GM23338 (cell line): ENCODE measurements at regions not wholly inside any gene's neighbourhood (a gene's known extent, or its start where the extent isn't known, plus 50 kb on each side); places are given as distances from the start of the nearest gene placed in this dataset.
A peak's percentile ranks its signal among the peaks of the same experiment; 100 is the strongest.

ENCODE experiments used
- ATAC-seq: fragments of 200-7000 bp; cut with Tn5 transposase; 3 replicates; pipeline ENCODE4 v1.9.1; 2020
- DNase-seq: peaks from one replicate; pipeline ENCODE4 v3.0.0-alpha.2; 2015; ENCODE audit warnings: low spot score
- H2AFZ ChIP-seq: fragments of 200-600 bp; sonication (generic); 2 replicates; pipeline ENCODE4 v1.8.0; 2016; ENCODE audit warnings: antibody characterized with exemption, mild to moderate bottlenecking, moderate library complexity
- H3F3A ChIP-seq: fragments of 200-600 bp; sonication (generic); replicated peaks from 2 replicates; pipeline ENCODE4 v1.8.0; 2017; ENCODE audit warnings: antibody characterized with exemption, mixed run types, low read depth
- H3K27ac ChIP-seq: fragments of 200-600 bp; sonication (generic); 2 replicates; pipeline ENCODE4 v1.6.1; 2016; ENCODE audit warnings: low read depth
- H3K27me3 ChIP-seq: fragments of 200-600 bp; sonication (generic); 2 replicates; pipeline ENCODE4 v1.8.0; 2016; ENCODE audit warnings: mild to moderate bottlenecking, mixed run types, moderate library complexity; ENCODE audit not compliant: insufficient read depth
- H3K36me3 ChIP-seq: fragments of 200-600 bp; sonication (generic); 2 replicates; pipeline ENCODE4 v1.8.0; 2016; ENCODE audit warnings: mild to moderate bottlenecking; ENCODE audit not compliant: insufficient read depth
- H3K4me1 ChIP-seq: fragments of 200-600 bp; sonication (generic); 2 replicates; pipeline ENCODE4 v1.8.0; 2016; ENCODE audit warnings: mild to moderate bottlenecking, moderate library complexity; ENCODE audit not compliant: insufficient read depth
- H3K4me2 ChIP-seq: fragments of 200-600 bp; sonication (generic); 2 replicates; pipeline ENCODE4 v1.7.1; 2017; ENCODE audit warnings: mixed run types
- H3K4me3 ChIP-seq: fragments of 200-600 bp; sonication (generic); 2 replicates; pipeline ENCODE4 v1.6.1; 2016; ENCODE audit warnings: mixed run types
- H3K79me2 ChIP-seq: fragments of 200-600 bp; sonication (generic); replicated peaks from 2 replicates; pipeline ENCODE4 v1.8.0; 2017; ENCODE audit warnings: mild to moderate bottlenecking; ENCODE audit not compliant: insufficient read depth
- H3K9me2 ChIP-seq: fragments of 200-600 bp; sonication (generic); 2 replicates; pipeline ENCODE4 v1.8.0; 2017; ENCODE audit not compliant: insufficient read depth
- H4K20me1 ChIP-seq: fragments of 200-600 bp; sonication (generic); replicated peaks from 2 replicates; pipeline ENCODE4 v1.8.0; 2017; ENCODE audit warnings: mild to moderate bottlenecking; ENCODE audit not compliant: insufficient read depth
- H3K27ac Mint-ChIP-seq: 2 replicates; pipeline ENCODE4 v1.8.0; 2020; ENCODE audit warnings: inconsistent platforms, mild to moderate bottlenecking, moderate library complexity, mixed read lengths
- H3K27me3 Mint-ChIP-seq: 3 replicates; pipeline ENCODE4 v1.8.0; 2022; ENCODE audit warnings: low read depth, mild to moderate bottlenecking, moderate library complexity, mixed read lengths, inconsistent platforms; ENCODE audit not compliant: insufficient read depth, poor library complexity
- H3K36me3 Mint-ChIP-seq: 3 replicates; pipeline ENCODE4 v1.8.0; 2021; ENCODE audit warnings: low read depth, mild to moderate bottlenecking, inconsistent platforms, moderate library complexity, mixed read lengths
- H3K4me1 Mint-ChIP-seq: 3 replicates; pipeline ENCODE4 v1.8.0; 2020; ENCODE audit warnings: mild to moderate bottlenecking, inconsistent platforms, mixed read lengths
- H3K4me3 Mint-ChIP-seq: 3 replicates; pipeline ENCODE4 v1.8.0; 2021; ENCODE audit warnings: moderate library complexity, mild to moderate bottlenecking, inconsistent platforms, mixed read lengths
- H3K9me3 Mint-ChIP-seq: 3 replicates; pipeline ENCODE4 v1.8.0; 2020; ENCODE audit warnings: moderate library complexity, mild to moderate bottlenecking, inconsistent platforms, mixed read lengths
- EZH2 ChIP-seq: fragments of 200-600 bp; sonication (generic); IDR thresholded peaks from one replicate; pipeline ENCODE4 v1.8.0; 2017; ENCODE audit warnings: antibody characterized with exemption, mild to moderate bottlenecking, low read depth; ENCODE audit not compliant: unreplicated experiment
- EZH2phosphoT487 ChIP-seq: fragments of 200-600 bp; sonication (generic); IDR thresholded peaks from one replicate; pipeline ENCODE4 v1.8.1; 2018; ENCODE audit warnings: antibody characterized with exemption; ENCODE audit not compliant: unreplicated experiment
- JUNB ChIP-seq: IDR thresholded peaks from one replicate; pipeline ENCODE4 v1.6.1; 2016; ENCODE audit warnings: antibody characterized with exemption; ENCODE audit not compliant: unreplicated experiment
- NANOG ChIP-seq: IDR thresholded peaks from 2 replicates; pipeline ENCODE4 v1.6.1; 2016; ENCODE audit warnings: antibody characterized with exemption, borderline replicate concordance
- POLR2AphosphoS5 ChIP-seq: IDR thresholded peaks from 2 replicates; pipeline ENCODE4 v1.6.1; 2016; ENCODE audit warnings: antibody characterized with exemption, low read depth
- STAT1 ChIP-seq: IDR thresholded peaks from one replicate; pipeline ENCODE4 v1.6.1; 2016; ENCODE audit warnings: antibody characterized with exemption; ENCODE audit not compliant: unreplicated experiment
- TF ChIP-seq, protein P1 (sequence below): IDR thresholded peaks from 2 replicates; pipeline ENCODE4 v1.6.1; 2016; ENCODE audit warnings: antibody characterized with exemption
- TF ChIP-seq, protein P2 (sequence below), 2 experiments: fragments of 200-600 bp in 1 of 2; sonication (generic) in 1 of 2; conservative IDR thresholded peaks; 2 replicates each; pipeline versions ENCODE4 v1.5.1 to v1.6.1; 2016 to 2017; ENCODE audit warnings: antibody characterized with exemption in 2 of 2, low read depth in 2 of 2, mild to moderate bottlenecking in 2 of 2, moderate library complexity in 1 of 2
- TF ChIP-seq, protein P3 (sequence below): fragments of 250-450 bp; sonication (Bioruptor Pico); IDR thresholded peaks from 2 replicates; pipeline ENCODE4 v1.5.0; 2020; ENCODE audit warnings: mild to moderate bottlenecking, moderate library complexity

DNA sequence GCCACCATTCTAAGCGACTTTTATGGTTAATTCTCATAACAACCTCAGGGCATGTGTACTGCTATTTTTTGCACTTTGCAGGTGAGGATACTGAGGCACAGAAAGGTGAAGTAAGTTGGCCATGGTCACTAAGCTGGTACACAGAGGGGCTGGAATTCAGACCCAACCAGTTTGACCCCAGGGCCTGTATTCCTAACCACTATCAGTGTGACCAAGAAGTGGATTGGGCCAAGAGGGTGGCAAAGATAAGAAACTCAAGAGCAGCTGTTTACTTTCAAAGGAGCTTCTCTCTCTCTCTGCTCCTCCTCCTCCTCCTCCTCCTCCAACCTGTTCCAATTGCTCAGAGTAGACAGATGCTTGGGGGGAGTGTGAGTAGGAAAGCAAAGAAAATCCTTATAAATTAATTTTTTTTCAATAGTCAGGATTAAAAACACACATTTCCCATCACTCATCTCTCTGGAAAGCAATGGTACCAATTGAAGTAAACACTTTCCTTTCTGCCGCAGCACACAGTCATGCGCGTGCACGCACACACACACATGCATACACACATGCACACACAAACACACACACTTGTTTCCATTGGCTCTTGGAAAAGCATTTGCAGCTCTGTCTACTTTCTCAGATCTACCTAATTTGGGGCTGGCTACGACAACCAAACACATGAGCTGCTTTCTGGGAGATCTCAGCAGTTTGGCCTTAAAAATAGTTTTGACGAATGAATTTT, 736.7 kb upstream of the WWC1 start:
- Mint-ChIP-seq H3K4me3 (no peak overlapping the region), H3K27ac (no peak overlapping the region), H3K36me3 (peaks cover 8% of the 10 kb centered on the region; the same call in 2 of the 3 replicates), H3K27me3 (peaks cover 2% of the 10 kb centered on the region), H3K9me3 (peaks cover 12% of the 10 kb centered on the region; the same call in 2 of the 3 replicates), H3K4me1 (peaks cover 18% of the 10 kb centered on the region)
- Histone ChIP-seq H3K27ac (no peak overlapping the region), H3K4me3 (no peak overlapping the region), H3K4me2 (no peak overlapping the region), H3K9me2 (0 out of 2 replicates have a peak, but pooled peaks cover 3% of the 10 kb centered on the region), H3K4me1 (peaks cover 7% of the 10 kb centered on the region), H4K20me1 (no peaks in the 10 kb centered on the region), H3K27me3 (no peaks in the 10 kb centered on the region), H2AFZ (no peak overlapping the region), H3F3A (no peaks in the 10 kb centered on the region), H3K36me3 (no peaks in the 10 kb centered on the region), H3K79me2 (no peaks in the 10 kb centered on the region)
- TF ChIP-seq EZH2: no peak
- TF ChIP-seq POLR2AphosphoS5: no peak
- no peak for TF ChIP-seq EZH2phosphoT487
- TF ChIP-seq JUNB: no peak
- no peak for TF ChIP-seq STAT1
- TF ChIP-seq NANOG: no peak
- TF ChIP-seq, protein P1, sequence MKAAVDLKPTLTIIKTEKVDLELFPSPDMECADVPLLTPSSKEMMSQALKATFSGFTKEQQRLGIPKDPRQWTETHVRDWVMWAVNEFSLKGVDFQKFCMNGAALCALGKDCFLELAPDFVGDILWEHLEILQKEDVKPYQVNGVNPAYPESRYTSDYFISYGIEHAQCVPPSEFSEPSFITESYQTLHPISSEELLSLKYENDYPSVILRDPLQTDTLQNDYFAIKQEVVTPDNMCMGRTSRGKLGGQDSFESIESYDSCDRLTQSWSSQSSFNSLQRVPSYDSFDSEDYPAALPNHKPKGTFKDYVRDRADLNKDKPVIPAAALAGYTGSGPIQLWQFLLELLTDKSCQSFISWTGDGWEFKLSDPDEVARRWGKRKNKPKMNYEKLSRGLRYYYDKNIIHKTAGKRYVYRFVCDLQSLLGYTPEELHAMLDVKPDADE: no peak
- DNase-seq (no peak), ATAC-seq (no peak)

DNA sequence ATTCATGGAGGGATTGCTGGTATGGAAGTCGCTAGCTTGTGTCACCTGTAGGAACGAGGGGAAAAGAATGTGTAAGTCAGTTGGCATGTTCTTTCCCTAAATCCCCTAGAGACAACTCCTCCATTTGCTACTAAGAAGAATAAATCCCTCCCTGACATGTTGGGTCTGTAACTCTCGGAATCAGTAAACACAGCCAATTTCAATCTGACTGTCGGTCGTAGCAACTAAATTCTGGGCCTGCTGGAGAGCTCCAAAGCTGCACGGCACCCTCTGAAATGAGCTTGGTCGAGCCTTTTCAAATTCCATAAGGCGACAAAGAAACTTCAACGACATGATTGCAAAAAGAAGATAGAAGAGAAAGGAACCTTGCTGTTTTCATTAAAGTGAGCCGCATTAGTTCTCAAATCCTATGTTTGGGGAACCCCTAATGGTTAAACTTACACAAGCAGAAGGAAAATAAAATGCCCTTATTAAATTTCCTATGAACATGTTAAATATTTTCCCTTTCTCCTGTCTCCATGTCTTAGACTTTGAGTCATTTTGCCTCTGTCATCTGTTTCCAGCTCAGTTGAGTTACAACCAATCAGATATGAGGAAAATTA, 735.8 kb upstream of the WWC1 start:
- H3K4me1 ChIP-seq: no peaks in the 10 kb centered on the region
- H4K20me1 ChIP-seq: no peaks in the 10 kb centered on the region
- Mint-ChIP-seq H3K4me3 (no peak overlapping the region), H3K9me3 (peaks cover 12% of the 10 kb centered on the region; the same call in 2 of the 3 replicates), H3K27ac (no peak overlapping the region), H3K4me1 (peaks cover 8% of the 10 kb centered on the region), H3K27me3 (peaks cover 2% of the 10 kb centered on the region), H3K36me3 (peaks cover 8% of the 10 kb centered on the region; the same call in 2 of the 3 replicates)
- 0 out of 2 replicates have a peak, but pooled peaks cover 3% of the 10 kb centered on the region for H3K9me2 ChIP-seq
- no peaks in the 10 kb centered on the region for H3F3A ChIP-seq
- ATAC-seq: no peak
- H3K27me3 ChIP-seq: no peaks in the 10 kb centered on the region
- no peaks in the 10 kb centered on the region for H3K79me2 ChIP-seq
- H3K4me2 ChIP-seq: no peak overlapping the region
- no peak overlapping the region; the same call in 1 of the 2 replicates for H3K27ac ChIP-seq
- TF ChIP-seq, protein P2, sequence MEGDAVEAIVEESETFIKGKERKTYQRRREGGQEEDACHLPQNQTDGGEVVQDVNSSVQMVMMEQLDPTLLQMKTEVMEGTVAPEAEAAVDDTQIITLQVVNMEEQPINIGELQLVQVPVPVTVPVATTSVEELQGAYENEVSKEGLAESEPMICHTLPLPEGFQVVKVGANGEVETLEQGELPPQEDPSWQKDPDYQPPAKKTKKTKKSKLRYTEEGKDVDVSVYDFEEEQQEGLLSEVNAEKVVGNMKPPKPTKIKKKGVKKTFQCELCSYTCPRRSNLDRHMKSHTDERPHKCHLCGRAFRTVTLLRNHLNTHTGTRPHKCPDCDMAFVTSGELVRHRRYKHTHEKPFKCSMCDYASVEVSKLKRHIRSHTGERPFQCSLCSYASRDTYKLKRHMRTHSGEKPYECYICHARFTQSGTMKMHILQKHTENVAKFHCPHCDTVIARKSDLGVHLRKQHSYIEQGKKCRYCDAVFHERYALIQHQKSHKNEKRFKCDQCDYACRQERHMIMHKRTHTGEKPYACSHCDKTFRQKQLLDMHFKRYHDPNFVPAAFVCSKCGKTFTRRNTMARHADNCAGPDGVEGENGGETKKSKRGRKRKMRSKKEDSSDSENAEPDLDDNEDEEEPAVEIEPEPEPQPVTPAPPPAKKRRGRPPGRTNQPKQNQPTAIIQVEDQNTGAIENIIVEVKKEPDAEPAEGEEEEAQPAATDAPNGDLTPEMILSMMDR (conservative IDR thresholded peaks at IDR 0.05; ENCODE audit: low read depth in 2 of 2): peak; percentile 42 to 43; a peak in 3 of 4 replicates
- TF ChIP-seq, protein P3, sequence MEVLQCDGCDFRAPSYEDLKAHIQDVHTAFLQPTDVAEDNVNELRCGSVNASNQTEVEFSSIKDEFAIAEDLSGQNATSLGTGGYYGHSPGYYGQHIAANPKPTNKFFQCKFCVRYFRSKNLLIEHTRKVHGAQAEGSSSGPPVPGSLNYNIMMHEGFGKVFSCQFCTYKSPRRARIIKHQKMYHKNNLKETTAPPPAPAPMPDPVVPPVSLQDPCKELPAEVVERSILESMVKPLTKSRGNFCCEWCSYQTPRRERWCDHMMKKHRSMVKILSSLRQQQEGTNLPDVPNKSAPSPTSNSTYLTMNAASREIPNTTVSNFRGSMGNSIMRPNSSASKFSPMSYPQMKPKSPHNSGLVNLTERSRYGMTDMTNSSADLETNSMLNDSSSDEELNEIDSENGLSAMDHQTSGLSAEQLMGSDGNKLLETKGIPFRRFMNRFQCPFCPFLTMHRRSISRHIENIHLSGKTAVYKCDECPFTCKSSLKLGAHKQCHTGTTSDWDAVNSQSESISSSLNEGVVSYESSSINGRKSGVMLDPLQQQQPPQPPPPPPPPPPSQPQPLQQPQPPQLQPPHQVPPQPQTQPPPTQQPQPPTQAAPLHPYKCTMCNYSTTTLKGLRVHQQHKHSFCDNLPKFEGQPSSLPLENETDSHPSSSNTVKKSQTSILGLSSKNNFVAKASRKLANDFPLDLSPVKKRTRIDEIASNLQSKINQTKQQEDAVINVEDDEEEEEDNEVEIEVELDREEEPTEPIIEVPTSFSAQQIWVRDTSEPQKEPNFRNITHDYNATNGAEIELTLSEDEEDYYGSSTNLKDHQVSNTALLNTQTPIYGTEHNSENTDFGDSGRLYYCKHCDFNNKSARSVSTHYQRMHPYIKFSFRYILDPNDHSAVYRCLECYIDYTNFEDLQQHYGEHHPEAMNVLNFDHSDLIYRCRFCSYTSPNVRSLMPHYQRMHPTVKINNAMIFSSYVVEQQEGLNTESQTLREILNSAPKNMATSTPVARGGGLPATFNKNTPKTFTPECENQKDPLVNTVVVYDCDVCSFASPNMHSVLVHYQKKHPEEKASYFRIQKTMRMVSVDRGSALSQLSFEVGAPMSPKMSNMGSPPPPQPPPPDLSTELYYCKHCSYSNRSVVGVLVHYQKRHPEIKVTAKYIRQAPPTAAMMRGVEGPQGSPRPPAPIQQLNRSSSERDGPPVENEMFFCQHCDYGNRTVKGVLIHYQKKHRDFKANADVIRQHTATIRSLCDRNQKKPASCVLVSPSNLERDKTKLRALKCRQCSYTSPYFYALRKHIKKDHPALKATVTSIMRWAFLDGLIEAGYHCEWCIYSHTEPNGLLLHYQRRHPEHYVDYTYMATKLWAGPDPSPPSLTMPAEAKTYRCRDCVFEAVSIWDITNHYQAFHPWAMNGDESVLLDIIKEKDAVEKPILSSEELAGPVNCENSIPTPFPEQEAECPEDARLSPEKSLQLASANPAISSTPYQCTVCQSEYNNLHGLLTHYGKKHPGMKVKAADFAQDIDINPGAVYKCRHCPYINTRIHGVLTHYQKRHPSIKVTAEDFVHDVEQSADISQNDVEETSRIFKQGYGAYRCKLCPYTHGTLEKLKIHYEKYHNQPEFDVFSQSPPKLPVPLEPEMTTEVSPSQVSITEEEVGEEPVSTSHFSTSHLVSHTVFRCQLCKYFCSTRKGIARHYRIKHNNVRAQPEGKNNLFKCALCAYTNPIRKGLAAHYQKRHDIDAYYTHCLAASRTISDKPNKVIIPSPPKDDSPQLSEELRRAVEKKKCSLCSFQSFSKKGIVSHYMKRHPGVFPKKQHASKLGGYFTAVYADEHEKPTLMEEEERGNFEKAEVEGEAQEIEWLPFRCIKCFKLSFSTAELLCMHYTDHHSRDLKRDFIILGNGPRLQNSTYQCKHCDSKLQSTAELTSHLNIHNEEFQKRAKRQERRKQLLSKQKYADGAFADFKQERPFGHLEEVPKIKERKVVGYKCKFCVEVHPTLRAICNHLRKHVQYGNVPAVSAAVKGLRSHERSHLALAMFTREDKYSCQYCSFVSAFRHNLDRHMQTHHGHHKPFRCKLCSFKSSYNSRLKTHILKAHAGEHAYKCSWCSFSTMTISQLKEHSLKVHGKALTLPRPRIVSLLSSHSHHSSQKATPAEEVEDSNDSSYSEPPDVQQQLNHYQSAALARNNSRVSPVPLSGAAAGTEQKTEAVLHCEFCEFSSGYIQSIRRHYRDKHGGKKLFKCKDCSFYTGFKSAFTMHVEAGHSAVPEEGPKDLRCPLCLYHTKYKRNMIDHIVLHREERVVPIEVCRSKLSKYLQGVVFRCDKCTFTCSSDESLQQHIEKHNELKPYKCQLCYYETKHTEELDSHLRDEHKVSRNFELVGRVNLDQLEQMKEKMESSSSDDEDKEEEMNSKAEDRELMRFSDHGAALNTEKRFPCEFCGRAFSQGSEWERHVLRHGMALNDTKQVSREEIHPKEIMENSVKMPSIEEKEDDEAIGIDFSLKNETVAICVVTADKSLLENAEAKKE (CRISPR knock-in tag): no peak
- peak; percentile 40 for DNase-seq
- H2AFZ ChIP-seq: peak overlapping the region; percentile 30; the same call in 1 of the 2 replicates
- H3K4me3 ChIP-seq: no peak overlapping the region
- no peaks in the 10 kb centered on the region for H3K36me3 ChIP-seq
